ENCODE measurements at regions not wholly inside any gene's neighbourhood (a gene's known extent, or its start where the extent isn't known, plus 50 kb on each side); places are given as distances from the start of the nearest gene placed in this dataset.

- H3K4me3 ChIP-seq = no peak overlapping the region
- H3K9me3 ChIP-seq = no peaks in the 10 kb centered on the region
- no peak overlapping the region for H3K27ac ChIP-seq
- H3K4me1 ChIP-seq = no peaks in the 10 kb centered on the region
- H3K36me3 ChIP-seq = no peaks in the 10 kb centered on the region
- DNase-seq = no peak
- TF ChIP-seq CTCF (IDR thresholded peaks at IDR 0.05) (no peak), POLR2A (IDR thresholded peaks at IDR 0.05) (no peak)
- H3K27me3 ChIP-seq = no peaks in the 10 kb centered on the region
These were observed 184.8 kb downstream of the NR4A2 start for GRCh38 chr2:156147594-156148330.

- TF ChIP-seq CTCF (IDR thresholded peaks at IDR 0.05) (no peak), POLR2A (IDR thresholded peaks at IDR 0.05) (no peak)
These were observed 186.5 kb downstream of the NR4A2 start for GRCh38 chr2:156145976-156146375.

GRCh38 chr2:156145469-156145868 lies 187.1 kb downstream of the NR4A2 start:
- TF ChIP-seq CTCF (IDR thresholded peaks at IDR 0.05) = no peak
- TF ChIP-seq POLR2A (IDR thresholded peaks at IDR 0.05) = no peak
- no peaks in the 10 kb centered on the region for H3K9me3 ChIP-seq

More at GRCh38 chr2:156145976-156146375, 186.5 kb downstream of the NR4A2 start:
- Histone ChIP-seq H3K9me3 (no peaks in the 10 kb centered on the region), H3K36me3 (no peaks in the 10 kb centered on the region), H3K4me3 (no peak overlapping the region), H3K4me1 (no peaks in the 10 kb centered on the region), H3K27ac (no peak overlapping the region), H3K27me3 (no peaks in the 10 kb centered on the region)
- DNase-seq = no peak

GRCh38 chr2:156136566-156136965 lies 196.0 kb downstream of the NR4A2 start:
- Histone ChIP-seq H3K4me1 (no peaks in the 10 kb centered on the region), H3K27me3 (no peaks in the 10 kb centered on the region), H3K4me3 (no peak overlapping the region), H3K9me3 (no peaks in the 10 kb centered on the region), H3K36me3 (no peaks in the 10 kb centered on the region), H3K27ac (no peak overlapping the region)
- TF ChIP-seq POLR2A (IDR thresholded peaks at IDR 0.05) (no peak), CTCF (IDR thresholded peaks at IDR 0.05) (no peak)
- no peak for DNase-seq

More at GRCh38 chr2:156145469-156145868, 187.1 kb downstream of the NR4A2 start:
- DNase-seq = no peak
- H3K4me1 ChIP-seq = no peaks in the 10 kb centered on the region
- H3K27me3 ChIP-seq = no peaks in the 10 kb centered on the region
- no peak overlapping the region for H3K4me3 ChIP-seq
- no peak overlapping the region for H3K27ac ChIP-seq
- H3K36me3 ChIP-seq = no peaks in the 10 kb centered on the region

GRCh38 chr2:156134887-156135286 lies 197.6 kb downstream of the NR4A2 start:
- TF ChIP-seq POLR2A (IDR thresholded peaks at IDR 0.05) = no peak
- TF ChIP-seq CTCF (IDR thresholded peaks at IDR 0.05) = no peak
- Histone ChIP-seq H3K36me3 (no peaks in the 10 kb centered on the region), H3K27me3 (no peaks in the 10 kb centered on the region), H3K4me1 (no peaks in the 10 kb centered on the region), H3K27ac (no peak overlapping the region), H3K4me3 (no peak overlapping the region), H3K9me3 (no peaks in the 10 kb centered on the region)
- no peak for DNase-seq

Measured in Peyer's patch (tissue), 4 donors.